Activated T-cell treated with anti-CD3 and anti-CD28 coated beads, Interleukin-2, amount 50 U/mL, for 4 hours (primary cell): ENCODE measurements at regions not wholly inside any gene's neighbourhood (a gene's known extent, or its start where the extent isn't known, plus 50 kb on each side); places are given as distances from the start of the nearest gene placed in this dataset.

Experiments
- ATAC-seq, 2 donors: fragments of 200-7000 bp; cut with Tn5 transposase; one replicate each; pipeline ENCODE4 v1.10.0; 2021
- DNase-seq: peaks from one replicate; pipeline ENCODE4 v3.0.0-alpha.2; 2020
- H3K27me3 Mint-ChIP-seq: one replicate; pipeline ENCODE4 v1.8.0; 2021; ENCODE audit warnings: low read depth, mixed read lengths
- H3K36me3 Mint-ChIP-seq: one replicate; pipeline ENCODE4 v1.8.0; 2022; ENCODE audit warnings: mixed read lengths; ENCODE audit not compliant: insufficient read depth
- H3K4me1 Mint-ChIP-seq: one replicate; pipeline ENCODE4 v1.8.0; 2021; ENCODE audit warnings: low read depth, mixed read lengths
- H3K4me3 Mint-ChIP-seq: one replicate; pipeline ENCODE4 v1.8.0; 2021; ENCODE audit warnings: mild to moderate bottlenecking, moderate library complexity, mixed read lengths
- H3K9me3 Mint-ChIP-seq: one replicate; pipeline ENCODE4 v1.8.0; 2021; ENCODE audit warnings: mixed read lengths

GRCh38 chr6:9455864-9456658 lies 958.8 kb downstream of the TFAP2A start:
- no peak for ATAC-seq

GRCh38 chr6:9439621-9440330 lies 975.1 kb downstream of the TFAP2A start:
- H3K36me3 Mint-ChIP-seq: no peaks in the 10 kb centered on the region
- no peaks in the 10 kb centered on the region for H3K27me3 Mint-ChIP-seq
- H3K4me1 Mint-ChIP-seq: no peaks in the 10 kb centered on the region
- DNase-seq (no peak), ATAC-seq (no peak)
- peaks cover 6% of the 10 kb centered on the region for H3K9me3 Mint-ChIP-seq
- no peak overlapping the region for H3K4me3 Mint-ChIP-seq

More at GRCh38 chr6:9455864-9456658, 958.8 kb downstream of the TFAP2A start:
- DNase-seq: no peak
- no peaks in the 10 kb centered on the region for H3K36me3 Mint-ChIP-seq
- H3K4me3 Mint-ChIP-seq: no peak overlapping the region
- no peaks in the 10 kb centered on the region for H3K4me1 Mint-ChIP-seq
- H3K27me3 Mint-ChIP-seq: no peaks in the 10 kb centered on the region
- H3K9me3 Mint-ChIP-seq: peaks cover 3% of the 10 kb centered on the region

- H3K9me3 Mint-ChIP-seq: no peaks in the 10 kb centered on the region
- ATAC-seq (no peak), DNase-seq (no peak)
- no peaks in the 10 kb centered on the region for H3K36me3 Mint-ChIP-seq
- H3K27me3 Mint-ChIP-seq: no peaks in the 10 kb centered on the region
- no peak overlapping the region for H3K4me3 Mint-ChIP-seq
- H3K4me1 Mint-ChIP-seq: no peaks in the 10 kb centered on the region
These were observed 977.0 kb downstream of the TFAP2A start for GRCh38 chr6:9437836-9438235.

- no peak overlapping the region for H3K4me3 Mint-ChIP-seq
- DNase-seq (no peak), ATAC-seq (no peak)
- no peaks in the 10 kb centered on the region for H3K27me3 Mint-ChIP-seq
- H3K36me3 Mint-ChIP-seq: no peaks in the 10 kb centered on the region
- no peaks in the 10 kb centered on the region for H3K4me1 Mint-ChIP-seq
- H3K9me3 Mint-ChIP-seq: no peaks in the 10 kb centered on the region
These were observed 979.6 kb downstream of the TFAP2A start for GRCh38 chr6:9435281-9435680.

- Mint-ChIP-seq H3K36me3 (no peaks in the 10 kb centered on the region), H3K9me3 (no peaks in the 10 kb centered on the region), H3K4me3 (no peak overlapping the region), H3K27me3 (no peaks in the 10 kb centered on the region), H3K4me1 (no peaks in the 10 kb centered on the region)
- DNase-seq (no peak), ATAC-seq (no peak)
These were observed 982.9 kb downstream of the TFAP2A start for GRCh38 chr6:9431945-9432344.

- DNase-seq (no peak), ATAC-seq (no peak)
- no peaks in the 10 kb centered on the region for H3K36me3 Mint-ChIP-seq
- no peaks in the 10 kb centered on the region for H3K27me3 Mint-ChIP-seq
- no peaks in the 10 kb centered on the region for H3K4me1 Mint-ChIP-seq
- no peak overlapping the region for H3K4me3 Mint-ChIP-seq
- H3K9me3 Mint-ChIP-seq: peaks cover 4% of the 10 kb centered on the region
These were observed 986.3 kb downstream of the TFAP2A start for GRCh38 chr6:9428421-9429172.

- Mint-ChIP-seq H3K36me3 (no peaks in the 10 kb centered on the region), H3K9me3 (peaks cover 8% of the 10 kb centered on the region), H3K4me3 (no peak overlapping the region), H3K4me1 (no peaks in the 10 kb centered on the region), H3K27me3 (no peaks in the 10 kb centered on the region)
- DNase-seq (no peak), ATAC-seq (no peak)
These were observed 986.8 kb upstream of the SLC35B3 start for GRCh38 chr6:9422138-9422537.

GRCh38 chr6:9420316-9421015 lies 985.1 kb upstream of the SLC35B3 start:
- Mint-ChIP-seq H3K27me3 (no peaks in the 10 kb centered on the region), H3K9me3 (peaks cover 4% of the 10 kb centered on the region), H3K4me3 (no peak overlapping the region), H3K4me1 (no peaks in the 10 kb centered on the region), H3K36me3 (no peaks in the 10 kb centered on the region)
- DNase-seq (no peak), ATAC-seq (no peak)

GRCh38 chr6:9417400-9417799 lies 982.1 kb upstream of the SLC35B3 start:
- Mint-ChIP-seq H3K36me3 (no peaks in the 10 kb centered on the region), H3K27me3 (no peaks in the 10 kb centered on the region), H3K4me3 (no peak overlapping the region), H3K4me1 (no peaks in the 10 kb centered on the region), H3K9me3 (peaks cover 4% of the 10 kb centered on the region)
- no peak for ATAC-seq
- DNase-seq: no peak

- Mint-ChIP-seq H3K36me3 (no peaks in the 10 kb centered on the region), H3K27me3 (no peaks in the 10 kb centered on the region), H3K4me3 (no peak overlapping the region), H3K4me1 (no peaks in the 10 kb centered on the region), H3K9me3 (no peaks in the 10 kb centered on the region)
- no peak for DNase-seq
- no peak for ATAC-seq
These were observed 977.7 kb upstream of the SLC35B3 start for GRCh38 chr6:9412951-9413559.

GRCh38 chr6:9409126-9409525 lies 973.8 kb upstream of the SLC35B3 start:
- peaks cover 4% of the 10 kb centered on the region for H3K9me3 Mint-ChIP-seq
- ATAC-seq (no peak), DNase-seq (no peak)
- no peak overlapping the region for H3K4me3 Mint-ChIP-seq
- H3K4me1 Mint-ChIP-seq: no peaks in the 10 kb centered on the region
- H3K27me3 Mint-ChIP-seq: no peaks in the 10 kb centered on the region
- no peaks in the 10 kb centered on the region for H3K36me3 Mint-ChIP-seq

GRCh38 chr6:9408402-9409117 lies 973.2 kb upstream of the SLC35B3 start:
- DNase-seq (no peak), ATAC-seq (no peak)
- no peaks in the 10 kb centered on the region for H3K4me1 Mint-ChIP-seq
- no peak overlapping the region for H3K4me3 Mint-ChIP-seq
- peaks cover 4% of the 10 kb centered on the region for H3K9me3 Mint-ChIP-seq
- no peaks in the 10 kb centered on the region for H3K36me3 Mint-ChIP-seq
- H3K27me3 Mint-ChIP-seq: no peaks in the 10 kb centered on the region

- H3K36me3 Mint-ChIP-seq: no peaks in the 10 kb centered on the region
- no peaks in the 10 kb centered on the region for H3K27me3 Mint-ChIP-seq
- H3K4me1 Mint-ChIP-seq: no peaks in the 10 kb centered on the region
- DNase-seq: no peak
- ATAC-seq: no peak
- peaks cover 4% of the 10 kb centered on the region for H3K9me3 Mint-ChIP-seq
- no peak overlapping the region for H3K4me3 Mint-ChIP-seq
These were observed 970.5 kb upstream of the SLC35B3 start for GRCh38 chr6:9405825-9406224.
